ENCODE measurements at regions not wholly inside any gene's neighbourhood (a gene's known extent, or its start where the extent isn't known, plus 50 kb on each side); places are given as distances from the start of the nearest gene placed in this dataset.
"Not testable (repeated sequence)": the region's sequence is repeated elsewhere in the genome, so short reads cannot be mapped to it uniquely, and the experiment has no call there.

DNA sequence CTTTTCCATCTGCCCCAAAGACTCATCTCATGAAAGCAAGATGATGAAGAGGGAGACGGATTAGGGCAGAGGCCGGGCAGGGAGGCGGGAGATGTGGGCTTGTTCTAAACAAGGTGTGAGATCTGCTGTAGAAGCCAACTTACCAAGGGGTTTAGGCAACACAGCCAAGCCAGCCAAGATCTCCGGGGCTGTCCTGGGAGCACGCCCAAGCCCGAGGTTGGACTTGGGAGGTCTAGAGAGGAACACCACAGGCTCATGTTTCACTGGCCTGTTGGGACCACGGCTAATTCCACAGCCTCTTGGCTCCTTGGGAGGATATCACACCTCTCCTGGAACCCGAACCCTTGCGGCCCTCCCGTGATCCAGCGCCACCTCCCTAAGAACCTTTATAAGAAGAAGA, 171.4 kb downstream of the CRLF2 start:
- DNase-seq, result peak in 1 of 2 donors; percentile 60
- H3K4me1 ChIP-seq, result no peaks in the 10 kb centered on the region
- intact Hi-C loops (cut with DNase I; ENCODE audit: low total_unique reads), result no loop called here
- H3K27ac ChIP-seq, result no peak overlapping the region
- H3K9me3 ChIP-seq, result peaks cover 6 to 22% (median 20%) of the 10 kb centered on the region in 3 donors
- no peaks in the 10 kb centered on the region for H3K27me3 ChIP-seq
- TF ChIP-seq, protein P1, sequence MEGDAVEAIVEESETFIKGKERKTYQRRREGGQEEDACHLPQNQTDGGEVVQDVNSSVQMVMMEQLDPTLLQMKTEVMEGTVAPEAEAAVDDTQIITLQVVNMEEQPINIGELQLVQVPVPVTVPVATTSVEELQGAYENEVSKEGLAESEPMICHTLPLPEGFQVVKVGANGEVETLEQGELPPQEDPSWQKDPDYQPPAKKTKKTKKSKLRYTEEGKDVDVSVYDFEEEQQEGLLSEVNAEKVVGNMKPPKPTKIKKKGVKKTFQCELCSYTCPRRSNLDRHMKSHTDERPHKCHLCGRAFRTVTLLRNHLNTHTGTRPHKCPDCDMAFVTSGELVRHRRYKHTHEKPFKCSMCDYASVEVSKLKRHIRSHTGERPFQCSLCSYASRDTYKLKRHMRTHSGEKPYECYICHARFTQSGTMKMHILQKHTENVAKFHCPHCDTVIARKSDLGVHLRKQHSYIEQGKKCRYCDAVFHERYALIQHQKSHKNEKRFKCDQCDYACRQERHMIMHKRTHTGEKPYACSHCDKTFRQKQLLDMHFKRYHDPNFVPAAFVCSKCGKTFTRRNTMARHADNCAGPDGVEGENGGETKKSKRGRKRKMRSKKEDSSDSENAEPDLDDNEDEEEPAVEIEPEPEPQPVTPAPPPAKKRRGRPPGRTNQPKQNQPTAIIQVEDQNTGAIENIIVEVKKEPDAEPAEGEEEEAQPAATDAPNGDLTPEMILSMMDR (IDR thresholded peaks at IDR 0.05), result no peak
- H3K4me3 ChIP-seq, result no peak overlapping the region
- no peaks in the 10 kb centered on the region for H3K36me3 ChIP-seq

DNA sequence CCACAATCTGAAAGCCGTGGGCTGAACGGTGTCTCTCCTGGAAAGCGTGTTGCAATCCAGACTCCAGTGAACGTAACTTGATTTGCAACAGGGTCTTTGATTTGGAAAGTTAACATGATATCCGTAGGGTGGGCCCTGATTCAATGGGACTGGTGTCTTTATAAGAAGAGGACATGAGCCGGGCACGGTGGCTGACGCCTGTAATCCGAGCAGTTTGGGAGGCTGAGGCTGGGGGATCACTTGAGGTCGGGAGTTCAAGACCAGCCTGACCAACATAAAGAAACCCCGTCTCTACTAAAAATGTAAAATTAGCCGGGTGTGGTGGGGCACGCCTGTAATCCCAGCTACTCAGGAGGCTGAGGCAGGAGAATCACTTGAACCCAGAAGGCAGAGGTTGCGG, 176.5 kb downstream of the CRLF2 start:
- H3K4me1 ChIP-seq; H3K27ac ChIP-seq; intact Hi-C loops (cut with DNase I; ENCODE audit: low total_unique reads); H3K36me3 ChIP-seq; DNase-seq; H3K4me3 ChIP-seq; H3K27me3 ChIP-seq: not testable (repeated sequence)
- peaks cover 0 to 17% (median 15%) of the 10 kb centered on the region in 3 donors for H3K9me3 ChIP-seq

DNA sequence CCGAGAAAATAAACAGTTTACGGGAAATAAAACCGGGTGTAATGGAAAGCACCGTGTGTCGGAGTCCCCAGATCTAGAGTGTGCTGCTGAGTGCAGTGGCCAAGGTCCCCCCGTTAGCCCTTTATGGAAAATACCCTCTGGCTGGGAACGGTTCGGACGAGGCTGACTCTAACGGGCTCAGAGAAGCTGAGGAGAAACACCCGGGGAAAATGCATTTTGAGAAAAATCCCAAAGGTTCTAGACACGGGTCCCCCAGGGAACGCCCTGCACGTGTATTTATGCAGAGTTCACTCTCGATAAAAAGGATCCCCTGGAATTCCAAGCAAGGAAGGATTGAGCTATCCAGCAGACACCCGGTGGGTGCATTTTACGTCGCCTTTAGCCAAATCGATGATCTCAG, 177.2 kb downstream of the CRLF2 start:
- peak in 1 of 2 donors; percentile 15 for DNase-seq
- Histone ChIP-seq H3K36me3 (no peaks in the 10 kb centered on the region), H3K27ac (no peak overlapping the region), H3K4me3 (no peak overlapping the region), H3K9me3 (peaks cover 0 to 17% (median 15%) of the 10 kb centered on the region in 3 donors), H3K27me3 (no peaks in the 10 kb centered on the region), H3K4me1 (no peaks in the 10 kb centered on the region)
- intact Hi-C loops (cut with DNase I; ENCODE audit: low total_unique reads), result no loop called here
- TF ChIP-seq, protein P1 (IDR thresholded peaks at IDR 0.05), result no peak

DNA sequence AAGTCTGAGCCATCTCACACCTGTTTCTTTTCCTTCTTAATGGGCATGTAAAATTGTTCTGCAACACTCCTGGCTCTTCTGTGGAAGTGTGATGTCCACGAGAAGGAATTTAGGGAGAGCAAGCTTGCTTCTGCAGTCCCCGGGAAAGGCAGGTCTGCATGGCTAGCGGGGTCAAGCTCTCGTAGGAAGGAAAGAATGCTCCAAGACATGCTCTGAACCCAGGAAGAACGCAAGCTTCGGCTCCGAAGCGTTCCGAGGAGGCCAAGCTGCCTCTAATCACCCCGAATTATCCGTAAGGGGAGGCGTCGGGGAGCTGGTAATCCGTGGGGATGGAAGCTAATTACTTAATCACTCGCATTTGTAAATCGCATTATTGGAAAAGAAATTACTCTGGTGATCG, 177.7 kb downstream of the CRLF2 start:
- H3K36me3 ChIP-seq, result no peaks in the 10 kb centered on the region
- no peak overlapping the region for H3K27ac ChIP-seq
- H3K4me1 ChIP-seq, result no peaks in the 10 kb centered on the region
- H3K9me3 ChIP-seq, result peaks cover 0 to 17% (median 15%) of the 10 kb centered on the region in 3 donors
- DNase-seq, result peak in 1 of 2 donors; percentile 48
- TF ChIP-seq, protein P1 (IDR thresholded peaks at IDR 0.05), result no peak
- H3K27me3 ChIP-seq, result no peaks in the 10 kb centered on the region
- H3K4me3 ChIP-seq, result no peak overlapping the region
- intact Hi-C loops (cut with DNase I; ENCODE audit: low total_unique reads), result no loop called here

DNA sequence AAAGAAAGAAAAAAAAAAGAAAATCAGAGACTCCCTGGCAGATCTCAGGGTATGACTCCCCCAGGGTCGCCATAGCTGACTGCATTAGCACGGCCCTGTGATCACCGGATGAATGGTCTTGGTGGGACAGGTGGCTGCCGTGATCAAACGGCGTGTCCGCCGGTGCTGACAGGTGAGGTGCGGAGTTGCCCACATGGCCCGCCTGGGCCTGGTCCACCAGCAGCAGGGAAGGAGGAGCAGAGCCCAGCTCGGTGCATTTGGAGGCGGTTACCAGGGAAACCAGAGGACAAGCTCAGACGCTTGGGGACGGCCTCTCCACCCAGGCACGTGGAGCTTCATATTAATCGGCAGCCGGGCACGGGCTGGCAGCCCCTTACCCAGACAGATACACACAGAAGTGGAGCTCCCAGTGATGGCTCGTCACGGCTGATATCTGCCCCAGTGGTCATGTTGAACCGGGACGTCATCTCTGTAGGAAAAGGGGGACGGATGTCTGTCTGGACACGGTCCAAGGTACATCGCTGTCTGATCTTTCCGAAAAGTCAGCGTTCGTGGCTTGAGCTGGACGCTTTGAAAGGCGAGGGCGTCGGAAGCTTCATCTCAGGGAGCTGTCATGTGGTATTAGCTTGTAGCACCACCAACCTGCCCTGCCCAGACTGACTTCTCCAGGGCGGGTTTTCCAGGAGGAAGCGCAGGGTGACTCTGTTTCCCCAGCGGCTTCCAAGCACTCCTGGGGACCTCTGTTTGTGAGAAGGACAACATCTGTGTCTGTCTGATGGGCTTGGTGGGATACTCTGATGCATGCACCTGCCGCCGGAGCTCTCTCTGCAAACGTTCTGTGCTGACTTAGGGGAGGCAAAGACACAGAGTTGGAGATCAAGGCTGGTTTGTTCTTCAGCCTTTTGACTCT, 180.7 kb downstream of the CRLF2 start:
- DNase-seq, result peak in 1 of 2 donors; percentile 64
- intact Hi-C loops (cut with DNase I; ENCODE audit: low total_unique reads), result no loop called here
- peaks cover 0 to 7% (median 6%) of the 10 kb centered on the region in 3 donors for H3K9me3 ChIP-seq

DNA sequence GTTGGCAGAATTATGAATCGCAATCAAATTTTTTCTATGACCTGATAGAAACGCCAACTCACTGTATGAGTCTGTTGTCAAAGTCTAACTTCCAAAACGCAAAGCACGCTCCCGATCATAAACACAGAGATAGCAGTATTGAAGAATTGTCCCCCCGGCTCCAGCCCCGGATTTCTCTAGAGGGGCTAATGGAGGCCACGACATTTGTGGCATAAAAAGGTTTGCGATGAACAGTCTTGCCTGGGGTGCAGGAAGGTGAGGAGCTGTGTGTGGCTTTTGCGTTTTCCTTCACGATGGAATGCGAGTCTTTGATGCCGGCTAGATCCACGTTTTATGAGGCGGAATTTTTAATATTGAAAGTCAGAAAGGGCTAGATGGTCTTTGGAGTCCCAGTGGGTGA, 183.0 kb downstream of the CRLF2 start:
- Histone ChIP-seq H3K4me1 (no peaks in the 10 kb centered on the region), H3K27ac (no peak overlapping the region), H3K4me3 (no peak overlapping the region), H3K27me3 (no peaks in the 10 kb centered on the region), H3K36me3 (no peaks in the 10 kb centered on the region), H3K9me3 (peaks cover 0 to under 1% (median 0%) of the 10 kb centered on the region in 3 donors)
- TF ChIP-seq, protein P1 (IDR thresholded peaks at IDR 0.05), result no peak
- peak in 1 of 2 donors; percentile 7 for DNase-seq
- intact Hi-C loops (cut with DNase I; ENCODE audit: low total_unique reads), result no loop called here

More for the DNA sequence above, 180.7 kb downstream of the CRLF2 start:
- TF ChIP-seq, protein P1 (IDR thresholded peaks at IDR 0.05), result no peak
- H3K27me3 ChIP-seq, result no peaks in the 10 kb centered on the region
- H3K27ac ChIP-seq, result no peak overlapping the region
- no peak overlapping the region for H3K4me3 ChIP-seq
- no peaks in the 10 kb centered on the region for H3K4me1 ChIP-seq
- no peaks in the 10 kb centered on the region for H3K36me3 ChIP-seq
